ENCODE measurements at regions not wholly inside any gene's neighbourhood (a gene's known extent, or its start where the extent isn't known, plus 50 kb on each side); places are given as distances from the start of the nearest gene placed in this dataset.
A peak's percentile ranks its signal among the peaks of the same experiment; 100 is the strongest.

- no peak for DNase-seq
Observed at GRCh38 chr13:44293908-44294735, 79.5 kb upstream of the SERP2 start.

- DNase-seq: no peak
Observed at GRCh38 chr13:44294876-44295275, 78.7 kb upstream of the SERP2 start.

GRCh38 chr13:44296856-44297255 lies 76.8 kb upstream of the SERP2 start:
- DNase-seq: no peak

- DNase-seq: no peak
Observed at GRCh38 chr13:44298314-44298713, 75.3 kb upstream of the SERP2 start.

- DNase-seq: no peak
Observed at GRCh38 chr13:44299152-44299943, 74.3 kb upstream of the SERP2 start.

GRCh38 chr13:44300895-44301638 lies 72.6 kb upstream of the SERP2 start:
- no peak for DNase-seq

GRCh38 chr13:44301639-44302015 lies 72.0 kb upstream of the SERP2 start:
- DNase-seq: no peak

GRCh38 chr13:44302233-44302632 lies 71.4 kb upstream of the SERP2 start:
- DNase-seq: no peak

- no peak for DNase-seq
Observed at GRCh38 chr13:44302940-44303575, 70.6 kb upstream of the SERP2 start.

GRCh38 chr13:44303681-44304432 lies 69.8 kb upstream of the SERP2 start:
- DNase-seq: no peak

- no peak for DNase-seq
Observed at GRCh38 chr13:44304433-44304725, 69.2 kb upstream of the SERP2 start.

- no peak for DNase-seq
Observed at GRCh38 chr13:44305286-44305685, 68.3 kb upstream of the SERP2 start.

- peak; percentile 62 for DNase-seq
Observed at GRCh38 chr13:44305917-44306370, 67.7 kb upstream of the SERP2 start.

- no peak for DNase-seq
Observed at GRCh38 chr13:44306371-44307192, 67.0 kb upstream of the SERP2 start.

GRCh38 chr13:44307255-44307654 lies 66.4 kb upstream of the SERP2 start:
- DNase-seq: no peak

- DNase-seq: no peak
Observed at GRCh38 chr13:44307844-44308243, 65.8 kb upstream of the SERP2 start.

GRCh38 chr13:44308352-44308751 lies 65.3 kb upstream of the SERP2 start:
- DNase-seq: no peak

GRCh38 chr13:44309794-44310757 lies 63.5 kb upstream of the SERP2 start:
- no peak for DNase-seq

- no peak for DNase-seq
Observed at GRCh38 chr13:44311011-44311780, 62.4 kb upstream of the SERP2 start.

Measured in NCI-H774 (cell line).